Erythroblast (primary cell): ENCODE measurements at regions not wholly inside any gene's neighbourhood (a gene's known extent, or its start where the extent isn't known, plus 50 kb on each side); places are given as distances from the start of the nearest gene placed in this dataset.

Source experiments
- GATA1 ChIP-seq: IDR thresholded peaks from 2 replicates; pipeline ENCODE4 v1.6.1; 2011; ENCODE audit warnings: low read depth, mild to moderate bottlenecking, control low read depth, low read length, moderate library complexity
- POLR2A ChIP-seq: IDR thresholded peaks from 2 replicates; pipeline ENCODE4 v1.6.1; 2011; ENCODE audit warnings: mild to moderate bottlenecking, low read length

- TF ChIP-seq POLR2A (no peak), GATA1 (no peak)
Measured at GRCh38 chr1:5597991-5598823, 394.0 kb downstream of the NPHP4 start.
